COR-L47 (cell line): ENCODE measurements at regions not wholly inside any gene's neighbourhood (a gene's known extent, or its start where the extent isn't known, plus 50 kb on each side); places are given as distances from the start of the nearest gene placed in this dataset.
"Not testable (repeated sequence)": the region's sequence is repeated elsewhere in the genome, so short reads cannot be mapped to it uniquely, and the experiment has no call there.

ENCODE experiments used
- DNase-seq: peaks from one replicate; lab custom pipeline; 2025; lab: John Stamatoyannopoulos, UW

DNA sequence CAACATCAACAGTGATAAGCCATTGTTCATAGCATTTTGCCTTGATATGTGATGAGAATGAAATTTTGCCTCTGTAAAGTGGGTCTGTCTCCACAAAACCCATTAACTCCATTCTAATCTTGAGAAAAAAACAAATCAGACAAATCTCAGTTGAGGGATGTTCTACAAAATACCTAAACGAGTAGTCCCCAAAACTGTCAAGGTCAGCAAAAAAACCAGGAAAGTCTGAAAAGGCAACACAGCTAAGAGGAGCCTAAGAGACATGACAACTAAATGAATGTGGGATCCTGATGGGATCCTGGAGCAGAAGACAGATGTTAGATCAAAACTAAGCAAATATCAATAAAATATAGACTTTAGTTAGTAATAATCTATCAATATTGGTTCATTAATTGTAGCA, 431.6 kb upstream of the SPTLC3 start:
- DNase-seq, result no peak

DNA sequence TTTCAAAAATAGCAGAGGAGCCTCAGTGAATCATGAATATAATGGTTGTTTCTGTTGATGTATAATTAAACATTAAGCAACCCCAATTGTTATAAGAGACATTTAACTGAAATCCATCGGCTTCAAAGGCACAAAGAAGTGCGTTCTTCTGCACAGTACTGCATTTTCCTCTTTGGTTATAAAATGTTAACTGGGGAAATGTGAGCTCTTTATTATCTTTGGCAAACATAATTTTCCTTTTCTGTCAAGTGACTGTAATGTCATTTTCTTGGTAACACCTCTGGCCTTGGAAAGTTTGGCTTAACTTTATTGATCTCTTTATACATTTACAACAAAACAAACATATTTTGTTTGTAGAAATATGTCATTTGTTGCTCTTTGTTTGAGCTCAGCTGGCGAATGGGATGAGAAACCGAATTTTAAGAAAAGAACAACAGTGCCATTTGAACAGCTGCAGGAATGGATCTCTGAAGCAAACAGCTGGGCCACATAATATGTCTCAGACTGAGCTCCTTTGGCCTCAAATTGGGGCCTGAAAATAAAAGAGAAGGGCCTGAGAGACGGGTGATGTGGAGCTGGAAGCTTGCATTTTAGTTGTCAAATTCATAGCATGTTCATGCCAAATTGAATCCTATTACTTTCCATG, 427.0 kb upstream of the SPTLC3 start:
- DNase-seq, result no peak

DNA sequence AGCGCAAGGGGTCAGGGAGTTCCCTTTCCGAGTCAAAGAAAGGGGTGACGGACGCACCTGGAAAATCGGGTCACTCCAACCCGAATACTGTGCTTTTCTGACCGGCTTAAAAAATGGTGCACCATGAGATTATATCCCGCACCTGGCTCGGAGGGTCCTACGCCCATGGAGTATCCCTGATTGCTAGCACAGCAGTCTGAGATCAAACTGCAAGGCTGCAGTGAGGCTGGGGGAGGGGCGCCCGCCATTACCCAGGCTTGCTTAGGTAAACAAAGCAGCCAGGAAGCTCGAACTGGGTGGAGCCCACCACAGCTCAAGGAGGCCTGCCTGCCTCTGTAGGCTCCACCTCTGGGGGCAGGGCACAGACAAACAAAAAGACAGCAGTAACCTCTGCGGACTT, 426.1 kb upstream of the SPTLC3 start:
- not testable (repeated sequence) for DNase-seq

DNA sequence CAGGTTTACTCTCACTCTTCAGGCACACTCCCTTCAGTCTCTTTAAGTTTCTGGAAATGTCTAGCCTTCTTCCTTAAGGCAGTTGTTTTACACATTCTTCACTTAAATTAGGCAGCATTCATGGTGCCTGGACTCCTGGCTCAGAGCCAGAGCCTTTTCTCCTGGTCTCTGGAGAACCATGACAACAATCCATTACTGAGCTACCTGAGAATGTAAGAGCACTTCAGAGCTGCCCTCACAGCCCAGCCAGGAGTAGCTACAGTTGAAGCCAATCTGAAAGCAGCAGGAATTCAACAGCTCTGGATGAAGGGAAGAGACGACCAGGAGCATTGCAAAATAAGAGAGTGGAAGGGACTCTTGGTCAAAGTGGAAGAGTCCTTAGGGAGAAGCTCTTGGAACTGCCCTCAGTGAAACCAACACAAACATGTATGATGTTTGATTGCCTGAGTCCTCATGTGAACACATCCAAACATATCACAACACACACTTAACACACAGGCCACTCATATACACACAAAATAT, 416.8 kb upstream of the SPTLC3 start:
- DNase-seq, result no peak

DNA sequence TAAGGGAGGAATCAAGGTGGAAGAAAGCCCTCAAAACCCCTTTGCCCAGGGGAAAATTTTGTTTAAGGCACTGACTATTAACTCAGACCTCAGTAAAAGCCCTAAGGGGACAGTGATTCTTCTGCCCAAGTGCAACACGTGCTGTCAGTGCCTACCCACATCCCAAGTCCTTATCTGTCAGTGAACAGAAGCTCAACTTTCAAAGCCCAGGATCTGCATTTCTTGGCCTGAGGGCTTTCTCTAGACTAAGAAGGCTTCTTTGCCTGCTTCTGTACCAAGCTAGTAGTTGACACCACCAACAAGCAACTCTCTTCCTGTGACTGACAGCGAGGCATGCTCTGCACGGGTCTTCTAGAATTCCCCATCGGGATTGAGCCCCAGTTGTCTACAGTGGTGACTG, 416.0 kb upstream of the SPTLC3 start:
- DNase-seq, result no peak

DNA sequence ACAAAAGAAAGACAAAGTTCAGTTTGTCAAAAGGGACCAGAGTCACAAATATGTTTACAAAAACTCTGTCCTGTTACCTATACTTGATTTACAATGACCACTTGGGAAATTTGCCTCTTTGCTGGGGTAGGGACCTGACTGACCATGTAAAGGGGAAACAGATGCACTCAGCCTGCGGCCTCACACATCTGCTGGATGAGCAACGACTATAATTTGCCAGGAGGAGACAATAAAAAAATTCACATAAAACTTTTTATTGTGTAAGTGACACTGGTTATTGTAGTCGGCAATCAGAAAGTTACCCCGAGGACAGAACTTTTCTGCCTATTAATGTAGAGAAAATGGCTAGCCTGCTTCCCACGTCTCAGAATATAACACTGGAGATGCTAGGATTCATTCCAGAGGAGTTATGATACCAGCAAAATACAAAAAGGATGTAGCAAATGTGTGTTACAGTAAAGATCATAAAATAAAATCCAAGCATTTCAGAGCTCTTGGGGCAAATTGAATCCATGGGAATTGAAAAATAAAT, 415.4 kb upstream of the SPTLC3 start:
- no peak for DNase-seq

DNA sequence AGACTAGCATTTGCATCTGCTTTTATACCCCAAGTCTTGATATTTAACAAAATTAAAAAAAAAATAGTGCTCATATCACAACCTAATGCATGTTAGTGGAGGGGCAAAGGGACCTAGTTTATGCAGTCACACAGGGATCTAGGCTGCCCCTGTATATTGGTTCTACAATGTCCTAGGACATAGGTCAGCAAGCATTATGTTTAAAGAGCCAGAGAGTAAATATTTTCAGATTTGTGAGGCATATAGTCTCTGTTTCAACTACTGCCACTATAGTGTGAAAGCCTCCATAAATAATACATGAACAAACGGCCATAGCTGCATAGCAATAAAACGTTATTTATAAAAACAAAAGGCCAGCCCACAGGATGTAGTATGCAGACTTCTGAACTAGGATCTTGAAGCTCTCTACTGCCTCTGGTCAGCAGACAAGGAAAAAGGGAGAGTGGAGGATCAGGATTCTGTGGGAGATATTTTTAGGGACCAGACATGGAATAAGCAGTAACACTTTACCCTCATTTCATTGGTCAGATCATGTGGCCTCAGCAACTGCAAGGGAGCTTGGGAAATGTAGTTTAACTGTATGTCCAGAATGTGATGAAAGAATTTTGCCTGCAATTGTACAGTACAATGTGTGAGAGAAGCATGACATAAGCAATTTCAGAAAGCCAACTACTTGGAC, 414.2 kb upstream of the SPTLC3 start:
- DNase-seq, result no peak

DNA sequence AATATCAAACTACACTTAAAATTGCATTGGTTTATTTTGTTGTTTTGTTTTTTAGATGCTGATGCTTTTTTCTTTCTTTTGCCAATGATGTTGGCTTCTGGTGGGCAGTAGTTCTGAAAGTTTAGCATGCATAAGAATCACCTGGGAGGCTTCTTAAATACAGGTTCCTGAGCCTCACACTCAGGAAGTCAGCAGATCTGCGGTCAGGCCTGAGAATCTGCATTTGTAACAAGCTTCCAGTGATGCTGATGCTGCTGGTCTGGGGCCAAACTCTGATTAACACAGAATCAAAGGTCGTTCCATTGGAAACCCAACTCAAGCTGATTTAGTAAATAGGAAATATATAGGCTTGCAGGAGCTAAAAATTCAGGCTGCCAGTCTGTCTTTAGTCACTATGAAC, 412.9 kb upstream of the SPTLC3 start:
- no peak for DNase-seq

DNA sequence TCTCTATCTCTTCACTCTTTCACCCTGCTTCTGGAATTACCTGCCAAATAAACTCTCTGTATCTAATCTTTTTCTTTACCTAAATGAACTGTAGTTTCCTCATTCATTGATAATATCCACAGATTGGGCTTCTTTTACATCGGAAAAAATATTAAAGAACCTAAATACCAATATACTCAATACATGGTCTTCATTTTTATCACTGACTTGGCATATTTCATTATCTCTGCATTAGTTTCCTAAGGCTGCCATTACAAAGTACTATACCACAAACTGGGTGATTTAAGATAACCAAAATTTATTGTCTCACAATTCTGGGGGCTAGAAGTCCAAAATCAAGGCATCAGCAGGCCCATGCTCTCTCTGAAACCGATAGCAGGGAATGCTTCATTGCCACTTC, 411.9 kb upstream of the SPTLC3 start:
- DNase-seq, result no peak

DNA sequence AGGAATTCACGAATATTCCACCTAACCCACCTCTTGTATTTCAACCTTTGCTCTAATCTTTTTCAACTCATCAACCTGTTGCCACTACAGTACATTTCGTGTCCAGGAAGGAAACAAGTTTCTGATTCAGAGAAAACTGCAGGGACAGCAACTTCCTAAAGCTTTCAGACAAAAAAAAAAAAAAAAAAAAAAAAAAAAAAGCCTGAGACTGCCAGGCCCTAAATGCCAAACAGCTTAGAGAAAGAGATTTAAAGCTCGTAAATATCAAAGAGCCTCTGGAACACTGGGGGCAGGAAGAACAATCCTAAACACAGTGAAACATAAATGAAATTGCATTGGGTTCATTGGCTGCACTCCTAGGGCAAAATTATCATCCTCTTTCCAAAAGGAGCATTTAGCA, 411.2 kb upstream of the SPTLC3 start:
- DNase-seq, result no peak

DNA sequence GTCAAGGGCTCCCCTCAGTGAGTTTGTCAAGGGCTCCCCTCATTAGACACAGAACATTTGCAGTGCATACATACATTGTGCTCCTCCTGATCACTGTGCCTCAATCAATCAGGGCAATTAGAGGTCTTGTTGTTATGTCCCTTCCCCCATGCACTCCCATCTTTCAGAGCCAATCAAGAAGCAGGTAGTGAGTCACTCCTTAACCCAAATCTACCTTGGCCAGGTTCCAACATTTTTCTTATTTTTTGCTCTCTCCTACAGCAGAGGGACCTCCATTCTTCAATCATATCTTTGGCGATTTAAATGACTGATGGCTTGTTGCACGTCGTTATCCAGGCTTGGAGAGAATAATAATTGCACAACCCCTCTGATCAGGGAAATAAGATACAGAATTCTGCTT, 409.9 kb upstream of the SPTLC3 start:
- DNase-seq, result peak; percentile 25

DNA sequence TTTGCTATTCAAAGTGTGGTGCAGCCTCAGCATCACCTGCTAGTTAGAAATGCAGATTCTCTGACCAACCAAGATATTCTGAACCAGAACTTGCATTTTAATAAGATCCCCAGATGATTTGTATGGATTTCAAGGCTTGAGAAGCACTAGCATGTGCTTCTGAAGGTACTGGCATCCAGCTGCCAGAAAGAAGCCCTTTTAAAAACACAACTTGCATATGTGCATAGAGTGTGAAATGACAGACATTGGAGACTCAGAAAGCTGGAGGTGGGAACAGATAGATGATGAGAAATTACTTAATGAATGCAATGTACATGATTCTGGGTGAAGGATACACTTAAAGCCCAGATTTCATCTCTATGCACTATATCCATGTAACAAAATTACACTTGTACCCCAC, 409.3 kb upstream of the SPTLC3 start:
- DNase-seq, result no peak

DNA sequence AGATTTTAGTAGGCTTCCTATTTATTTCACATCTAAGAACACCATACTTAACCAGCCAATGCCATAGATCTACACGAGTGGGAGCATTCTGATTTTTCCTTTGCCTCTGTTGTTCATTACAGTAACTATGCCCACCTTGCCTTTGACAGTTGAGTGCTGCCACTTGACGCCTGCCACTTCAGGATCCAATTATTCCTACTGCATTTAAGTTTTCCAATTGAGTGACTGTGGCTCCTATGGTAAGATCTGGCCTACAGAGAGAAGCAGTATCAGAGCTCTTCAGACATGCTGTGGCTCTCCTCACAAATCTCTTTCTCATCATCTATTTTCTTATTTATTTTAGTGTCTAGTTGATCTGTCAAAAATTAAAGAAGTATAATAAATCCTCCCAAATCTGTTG, 403.0 kb upstream of the SPTLC3 start:
- no peak for DNase-seq

DNA sequence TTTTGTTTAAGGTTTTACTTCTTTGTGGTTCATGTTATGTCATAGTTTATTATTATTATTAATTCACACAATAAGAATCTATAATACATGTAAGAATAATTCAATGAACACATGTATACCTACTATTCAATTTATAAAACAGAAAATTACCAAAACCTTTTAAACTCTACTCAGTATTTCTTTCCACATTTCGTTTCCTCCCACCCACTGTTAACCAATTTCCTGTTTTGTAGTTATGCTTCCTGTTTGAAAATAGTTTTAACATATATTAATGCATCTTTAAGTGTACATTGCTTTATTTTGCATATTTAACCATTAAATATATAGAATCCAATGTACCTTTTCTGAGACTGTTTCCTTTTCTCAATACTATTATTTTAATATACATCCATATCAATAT, 397.9 kb upstream of the SPTLC3 start:
- DNase-seq, result no peak

DNA sequence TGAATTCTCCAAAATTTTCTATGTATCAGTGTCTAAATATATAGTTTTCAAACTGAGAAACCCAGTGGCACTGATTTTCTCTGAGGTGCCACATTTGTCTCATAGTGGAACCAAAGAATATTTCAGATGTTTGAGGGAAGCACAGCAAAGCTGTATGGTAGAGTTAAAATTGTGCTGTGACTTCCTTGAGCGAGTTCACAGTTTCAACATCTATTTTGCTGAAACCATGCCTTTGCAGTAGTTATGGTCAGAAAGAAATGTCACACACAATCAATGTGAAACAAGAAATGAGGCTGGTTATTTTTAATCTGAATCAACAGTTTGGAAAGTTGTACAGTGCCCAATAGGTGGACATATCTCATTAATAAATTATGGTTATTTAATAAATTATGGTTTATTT, 394.0 kb upstream of the SPTLC3 start:
- no peak for DNase-seq

DNA sequence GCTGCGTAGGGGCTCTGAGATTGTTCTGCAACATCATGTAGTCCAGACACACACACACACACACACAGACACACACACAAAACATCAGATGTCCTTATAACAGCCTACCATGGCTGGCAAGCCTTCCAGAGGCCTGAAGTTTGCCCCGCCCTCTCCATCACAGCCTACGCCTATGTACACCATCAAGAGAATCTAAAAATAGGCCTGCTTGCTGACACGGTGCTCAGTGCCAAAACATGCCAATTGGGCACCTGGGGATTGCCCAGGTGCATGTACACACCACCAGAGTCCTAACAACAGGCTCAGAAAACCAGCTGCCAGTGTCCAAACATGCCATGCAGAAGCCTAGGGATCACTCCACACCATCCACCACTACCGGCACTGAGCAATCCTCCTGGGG, 391.7 kb upstream of the SPTLC3 start:
- DNase-seq, result peak; percentile 6

DNA sequence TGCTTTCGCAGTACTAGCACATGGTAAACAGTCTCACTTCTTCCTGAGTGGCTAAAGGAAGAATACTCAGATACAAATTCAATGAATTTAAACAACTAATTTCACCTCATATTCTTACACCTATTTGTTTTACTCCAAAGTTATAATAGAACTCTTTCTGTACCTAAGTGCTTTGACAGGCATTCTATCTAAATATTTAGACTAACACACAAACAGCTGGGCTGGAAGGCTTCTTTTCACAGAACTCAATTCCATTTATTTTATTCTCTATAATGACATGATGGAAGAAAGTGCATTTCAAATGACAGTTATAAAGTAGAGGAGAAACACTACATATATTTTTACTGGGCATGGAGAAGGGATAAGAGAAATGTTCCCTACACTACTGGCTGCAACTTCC, 384.9 kb upstream of the SPTLC3 start:
- no peak for DNase-seq

DNA sequence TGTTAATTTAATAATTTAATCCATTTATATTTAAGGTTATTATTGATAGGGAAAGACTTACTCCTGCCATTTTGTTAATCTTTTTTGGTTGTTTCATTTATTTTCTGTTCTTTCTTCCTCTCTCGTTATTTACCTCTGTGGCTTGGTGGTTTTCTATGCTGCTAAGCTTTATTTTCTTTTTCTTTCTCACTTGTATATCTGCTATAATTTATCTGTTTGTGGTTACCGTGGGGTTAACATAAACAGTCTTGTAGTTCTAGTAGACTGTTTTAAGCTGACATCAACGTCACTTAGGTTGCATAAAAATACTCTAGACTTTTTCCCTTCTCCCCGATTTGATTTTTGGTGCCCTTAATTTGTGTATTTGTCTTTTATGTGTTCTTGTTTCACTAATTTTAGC, 381.3 kb upstream of the SPTLC3 start:
- no peak for DNase-seq

DNA sequence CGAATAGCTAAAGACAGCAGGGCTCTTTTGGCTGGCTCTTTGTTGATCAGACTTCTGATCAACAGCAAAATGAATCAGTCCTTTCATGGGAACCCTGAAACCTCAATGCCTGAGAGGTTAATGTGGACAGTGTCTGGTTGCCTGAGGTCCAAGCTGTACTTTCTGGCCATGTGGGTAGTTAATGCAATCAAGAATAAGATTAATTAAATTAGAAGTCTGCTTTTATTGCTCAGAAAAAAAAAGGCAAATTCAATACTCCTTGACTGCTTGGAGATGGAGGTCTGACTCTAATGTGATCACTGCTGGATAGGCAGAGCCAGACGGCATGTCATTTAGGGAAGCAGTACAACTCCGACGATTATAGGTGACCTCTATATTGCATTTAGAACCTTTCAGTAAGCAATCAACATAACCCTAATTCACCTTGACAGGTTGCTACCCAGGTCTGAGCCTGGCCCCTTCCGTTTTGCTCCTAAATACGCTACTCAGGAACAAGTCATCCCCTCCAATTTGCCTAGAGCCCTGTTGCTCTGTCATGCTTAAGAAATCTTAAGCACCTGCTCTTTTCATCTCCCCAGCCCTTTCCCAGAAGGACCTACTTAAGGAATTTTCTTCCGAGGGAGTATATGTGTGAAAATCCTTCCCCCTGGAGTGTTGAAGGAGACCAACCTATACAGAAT, 370.0 kb upstream of the SPTLC3 start:
- DNase-seq, result no peak

DNA sequence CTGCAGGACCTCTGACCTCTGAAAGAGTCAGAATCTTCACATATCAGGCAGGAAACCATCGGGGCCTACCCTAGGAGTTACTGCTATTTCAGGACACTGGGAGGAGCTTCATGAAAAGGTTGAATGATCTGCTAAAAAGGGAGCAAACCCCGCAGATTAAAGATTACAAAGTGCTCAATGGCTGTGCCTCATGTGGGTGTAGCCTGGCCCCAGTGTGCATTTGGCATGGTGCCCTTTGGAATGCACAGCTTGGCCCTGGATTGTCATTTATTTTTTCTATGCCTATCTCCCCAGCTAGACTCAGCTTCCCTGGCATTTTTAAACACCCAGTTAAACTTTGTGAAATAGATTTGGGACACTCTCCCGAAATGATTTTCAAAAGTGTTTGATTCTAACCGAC, 368.5 kb upstream of the SPTLC3 start:
- DNase-seq, result no peak

DNA sequence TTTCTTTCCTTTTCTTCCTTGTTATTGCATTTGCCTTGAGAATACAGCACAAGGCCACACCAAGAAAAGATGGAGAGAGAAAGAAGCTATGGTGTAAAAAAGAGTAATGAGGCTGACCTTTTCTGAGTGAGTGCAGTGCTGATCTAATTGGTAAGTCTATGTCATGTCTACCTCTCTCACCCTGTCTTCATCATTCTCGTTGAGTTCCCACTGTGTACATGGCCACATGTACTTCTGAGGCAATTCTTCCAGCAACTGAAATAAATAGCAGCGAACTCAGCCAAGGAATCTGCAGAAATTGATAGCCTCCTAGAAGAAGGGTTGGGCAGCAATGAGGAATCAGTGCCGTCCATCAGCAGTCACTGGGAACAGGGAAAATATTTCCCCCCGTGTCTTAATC, 367.2 kb upstream of the SPTLC3 start:
- no peak for DNase-seq

DNA sequence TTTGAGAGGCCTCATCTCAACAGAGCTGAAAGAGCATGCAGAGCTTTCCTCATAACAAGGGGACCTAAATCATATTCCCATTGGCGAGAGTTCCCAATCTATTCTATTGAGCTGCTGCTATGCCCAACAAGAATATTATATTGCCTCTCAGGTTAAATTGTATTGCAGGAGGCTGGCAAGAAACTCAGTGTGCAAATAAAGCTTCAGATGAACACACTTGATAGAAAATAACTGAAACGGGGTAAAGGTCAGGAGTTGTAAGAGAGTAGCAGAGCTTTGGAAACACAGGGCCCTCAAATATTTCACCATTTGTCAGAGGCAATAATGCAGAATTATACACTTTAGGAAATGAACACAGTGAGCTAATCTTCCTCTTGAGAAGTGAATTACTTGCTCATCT, 364.3 kb upstream of the SPTLC3 start:
- DNase-seq, result no peak

DNA sequence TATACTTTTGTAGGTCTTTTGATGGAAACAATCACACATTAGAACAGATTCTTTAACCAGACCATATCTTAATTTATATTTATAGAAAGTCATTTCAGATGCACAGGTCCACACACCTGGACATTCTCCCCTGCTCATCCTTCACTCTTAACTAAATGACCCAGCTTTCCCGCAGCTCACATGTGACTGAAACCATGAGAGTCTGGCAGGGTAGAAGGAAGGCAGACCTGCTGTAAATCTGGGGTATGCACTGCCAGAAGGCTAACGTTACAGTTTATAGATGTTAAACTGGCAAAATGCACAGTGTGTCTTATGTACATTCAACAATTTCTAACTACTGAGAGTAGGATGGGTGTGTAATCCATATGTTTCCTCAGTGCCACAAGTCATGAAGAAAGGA, 359.5 kb upstream of the SPTLC3 start:
- DNase-seq, result no peak
